Esophagus squamous epithelium (tissue), 5 donors: ENCODE measurements at regions not wholly inside any gene's neighbourhood (a gene's known extent, or its start where the extent isn't known, plus 50 kb on each side); places are given as distances from the start of the nearest gene placed in this dataset.

ENCODE experiments used
- DNase-seq: peaks from one replicate; lab custom pipeline; 2025; lab: John Stamatoyannopoulos, UW
- H3K27ac ChIP-seq, 4 donors: fragments of 200-600 bp; sonication (generic); one replicate each; pipeline ENCODE4 v1.5.1; 2016 to 2019; ENCODE audit warnings: mild to moderate bottlenecking in 1 of 4
- H3K27me3 ChIP-seq, 4 donors: fragments of 200-600 bp; sonication (generic); 1 replicate in 3 of 4; 2 replicates in 1 of 4; pipeline versions ENCODE4 v1.5.1 to v1.6.0; 2017 to 2021; ENCODE audit warnings: antibody characterized with exemption in 1 of 4
- H3K36me3 ChIP-seq, 3 donors: fragments of 200-600 bp; sonication (generic); one replicate each; pipeline ENCODE4 v1.5.1; 2016 to 2019
- H3K4me1 ChIP-seq, 3 donors: fragments of 200-600 bp; sonication (generic); one replicate each; pipeline ENCODE4 v1.5.1; 2017 to 2019
- H3K4me3 ChIP-seq, 4 donors: fragments of 200-600 bp; sonication (generic); 1 replicate in 3 of 4; 2 replicates in 1 of 4; pipeline ENCODE4 v1.5.1; 2016 to 2019; ENCODE audit warnings: mild to moderate bottlenecking in 2 of 4, moderate library complexity in 1 of 4
- H3K9me3 ChIP-seq, 3 donors: fragments of 200-600 bp; sonication (generic); one replicate each; pipeline ENCODE4 v1.5.1; 2016 to 2019
- CTCF ChIP-seq, 6 experiments: fragments of 450-650 bp in 4 of 6; fragments of 200-600 bp in 2 of 6; sonication (generic) in 2 of 6; IDR thresholded peaks; one replicate each; pipeline ENCODE4 v1.5.1; 2016 to 2019; ENCODE audit warnings: antibody characterized with exemption in 6 of 6, mild to moderate bottlenecking in 4 of 6, moderate library complexity in 4 of 6
- POLR2A ChIP-seq, 4 donors: fragments of 450-650 bp; IDR thresholded peaks; one replicate each; pipeline ENCODE4 v1.6.1; 2017; ENCODE audit warnings: antibody characterized with exemption in 4 of 4, mild to moderate bottlenecking in 4 of 4, moderate library complexity in 3 of 4
- WGBS, 2 donors: methylation state at CpG; one replicate each; pipeline ENCODE4 v1.1.5; 2018; 5-methylcytosine and 5-hydroxymethylcytosine counted together
- intact Hi-C: fragments of 100-400 bp; cut with DNase I; formaldehyde crosslinking; loops from one replicate; pipeline ENCODE4 v1.15.0; 2022
- donor health status: DM: yes; HTN: yes; CAD: no.

GRCh38 chr2:188159484-188159883, 132.2 kb upstream of the GULP1 start:
- no peak overlapping the region for H3K4me3 ChIP-seq
- no peaks in the 10 kb centered on the region for H3K27me3 ChIP-seq
- 76 to 84% methylated on average over 2 of the region's 2 CpGs for WGBS, 2 donors
- H3K27ac ChIP-seq: no peak overlapping the region
- TF ChIP-seq POLR2A (IDR thresholded peaks at IDR 0.05): no peak
- no peak for TF ChIP-seq CTCF (IDR thresholded peaks at IDR 0.05)
- no peaks in the 10 kb centered on the region for H3K9me3 ChIP-seq
- DNase-seq: no peak
- no peaks in the 10 kb centered on the region for H3K36me3 ChIP-seq
- H3K4me1 ChIP-seq: no peaks in the 10 kb centered on the region
- intact Hi-C loops: no loop called here

GRCh38 chr2:188170356-188170755, 121.3 kb upstream of the GULP1 start:
- WGBS, 2 donors: 80 to 88% methylated on average over 4 of the region's 4 CpGs
- Histone ChIP-seq H3K9me3 (no peaks in the 10 kb centered on the region), H3K27ac (no peak overlapping the region)

GRCh38 chr2:188176620-188177019, 115.1 kb upstream of the GULP1 start:
- Histone ChIP-seq H3K36me3 (no peaks in the 10 kb centered on the region), H3K4me3 (no peak overlapping the region), H3K27me3 (no peaks in the 10 kb centered on the region), H3K9me3 (no peaks in the 10 kb centered on the region), H3K4me1 (no peaks in the 10 kb centered on the region), H3K27ac (no peak overlapping the region)
- TF ChIP-seq CTCF (IDR thresholded peaks at IDR 0.05) (no peak), POLR2A (IDR thresholded peaks at IDR 0.05) (no peak)
- intact Hi-C loops: no loop called here
- no peak for DNase-seq

More at GRCh38 chr2:188170356-188170755, 121.3 kb upstream of the GULP1 start:
- H3K36me3 ChIP-seq: no peaks in the 10 kb centered on the region
- DNase-seq: no peak
- TF ChIP-seq CTCF (IDR thresholded peaks at IDR 0.05) (no peak), POLR2A (IDR thresholded peaks at IDR 0.05) (no peak)
- no peak overlapping the region for H3K4me3 ChIP-seq
- no peaks in the 10 kb centered on the region for H3K27me3 ChIP-seq
- no peaks in the 10 kb centered on the region for H3K4me1 ChIP-seq
- intact Hi-C loops: no loop called here

GRCh38 chr2:188181067-188181838, 110.4 kb upstream of the GULP1 start:
- 38 to 64% methylated on average over 3 to 5 of the region's 5 CpGs for WGBS, 2 donors
- no peaks in the 10 kb centered on the region for H3K9me3 ChIP-seq
- no peak overlapping the region for H3K4me3 ChIP-seq
- H3K27ac ChIP-seq: no peak overlapping the region
- intact Hi-C loops: no loop called here
- H3K36me3 ChIP-seq: no peaks in the 10 kb centered on the region
- H3K4me1 ChIP-seq: no peaks in the 10 kb centered on the region
- no peak for DNase-seq
- H3K27me3 ChIP-seq: no peaks in the 10 kb centered on the region
- TF ChIP-seq CTCF (IDR thresholded peaks at IDR 0.05) (no peak), POLR2A (IDR thresholded peaks at IDR 0.05) (no peak)

- H3K36me3 ChIP-seq: no peaks in the 10 kb centered on the region
- H3K4me3 ChIP-seq: no peak overlapping the region
- H3K9me3 ChIP-seq: no peaks in the 10 kb centered on the region
- no peaks in the 10 kb centered on the region for H3K27me3 ChIP-seq
- H3K4me1 ChIP-seq: no peaks in the 10 kb centered on the region
- intact Hi-C loops: no loop called here
- no peak for DNase-seq
- WGBS, 2 donors: 33 to 50% methylated on average over 1 of the region's 1 CpG
- no peak for TF ChIP-seq POLR2A (IDR thresholded peaks at IDR 0.05)
- TF ChIP-seq CTCF (IDR thresholded peaks at IDR 0.05): no peak
- no peak overlapping the region for H3K27ac ChIP-seq
Observed at GRCh38 chr2:188181884-188182283, 109.8 kb upstream of the GULP1 start.
